SJSA1 (cell line): ENCODE measurements at regions not wholly inside any gene's neighbourhood (a gene's known extent, or its start where the extent isn't known, plus 50 kb on each side); places are given as distances from the start of the nearest gene placed in this dataset.
"Not testable (repeated sequence)": the region's sequence is repeated elsewhere in the genome, so short reads cannot be mapped to it uniquely, and the experiment has no call there.

Source experiments
- DNase-seq, 2 experiments: peaks; one replicate each; pipeline ENCODE4 v3.0.0-alpha.2; 2015 to 2020; ENCODE audit warnings: low spot score in 2 of 2, low read depth in 1 of 2
- H3K27ac ChIP-seq: fragments of 250-450 bp; sonication (Bioruptor Pico); 2 replicates; pipeline ENCODE4 v1.5.1; 2020; ENCODE audit warnings: mild to moderate bottlenecking, moderate library complexity
- H3K27me3 ChIP-seq: fragments of 250-450 bp; sonication (Bioruptor Pico); replicated peaks from 2 replicates; pipeline ENCODE4 v1.5.1; 2020; ENCODE audit warnings: mild to moderate bottlenecking, moderate library complexity
- H3K36me3 ChIP-seq: fragments of 250-450 bp; sonication (Bioruptor Pico); 2 replicates; pipeline ENCODE4 v1.5.1; 2020; ENCODE audit warnings: mild to moderate bottlenecking
- H3K4me1 ChIP-seq: fragments of 250-450 bp; sonication (Bioruptor Pico); replicated peaks from 2 replicates; pipeline ENCODE4 v1.6.1; 2021; ENCODE audit warnings: mild to moderate bottlenecking
- H3K4me3 ChIP-seq: fragments of 250-450 bp; sonication (Bioruptor Pico); 2 replicates; pipeline ENCODE4 v1.5.1; 2020; ENCODE audit warnings: mild to moderate bottlenecking
- H3K9me3 ChIP-seq: fragments of 250-450 bp; sonication (Bioruptor Pico); replicated peaks from 2 replicates; pipeline ENCODE4 v1.5.1; 2020; ENCODE audit warnings: mild to moderate bottlenecking

DNA sequence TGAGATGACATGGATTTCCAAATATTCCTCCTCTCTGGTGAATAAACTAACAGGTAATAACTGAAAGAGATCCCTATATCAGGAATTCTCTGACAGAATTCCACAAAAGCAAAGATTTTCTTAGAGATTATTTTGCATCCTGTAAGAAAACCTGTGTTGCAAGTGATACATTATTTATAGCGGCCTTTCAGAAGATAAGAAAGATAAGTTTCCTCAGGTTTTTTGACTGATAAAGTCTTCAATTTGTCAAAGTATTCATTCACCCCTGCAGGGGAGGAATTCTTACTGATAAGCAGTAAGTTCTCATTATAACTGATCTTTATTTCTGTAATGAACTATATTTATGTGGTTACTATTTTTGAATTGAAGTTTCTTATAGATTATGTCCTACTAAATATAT lies 554.0 kb downstream of the ARL4A start:
- DNase-seq, result no peak
- H3K4me3 ChIP-seq, result no peak overlapping the region

DNA sequence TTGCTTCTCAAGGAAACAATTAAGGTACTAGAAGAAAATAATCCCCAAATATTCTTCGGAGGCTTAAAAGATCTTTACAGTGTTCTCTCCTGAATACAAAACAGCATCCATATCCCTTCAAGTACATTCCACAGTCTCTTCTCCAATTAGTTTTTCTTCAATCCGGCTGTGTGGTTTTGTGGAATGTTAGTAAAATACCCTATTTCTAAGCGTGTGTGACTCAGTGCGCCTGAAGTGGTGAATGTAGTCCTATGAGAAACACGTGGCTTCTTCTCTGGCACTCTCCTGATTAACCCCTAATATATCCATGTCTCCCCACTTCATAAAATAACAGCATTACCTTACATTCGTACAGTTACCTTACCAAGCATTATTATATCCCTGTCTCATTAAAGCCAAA lies 570.2 kb downstream of the ARL4A start:
- H3K4me1 ChIP-seq, result no peaks in the 10 kb centered on the region
- H3K9me3 ChIP-seq, result no peaks in the 10 kb centered on the region
- H3K27ac ChIP-seq, result no peak overlapping the region
- H3K27me3 ChIP-seq, result no peaks in the 10 kb centered on the region
- DNase-seq, result no peak
- H3K4me3 ChIP-seq, result no peak overlapping the region
- no peaks in the 10 kb centered on the region for H3K36me3 ChIP-seq

More for the DNA sequence above, 554.0 kb downstream of the ARL4A start:
- H3K9me3 ChIP-seq, result no peaks in the 10 kb centered on the region
- H3K27me3 ChIP-seq, result no peaks in the 10 kb centered on the region
- no peak overlapping the region for H3K27ac ChIP-seq
- no peaks in the 10 kb centered on the region for H3K36me3 ChIP-seq
- no peaks in the 10 kb centered on the region for H3K4me1 ChIP-seq

DNA sequence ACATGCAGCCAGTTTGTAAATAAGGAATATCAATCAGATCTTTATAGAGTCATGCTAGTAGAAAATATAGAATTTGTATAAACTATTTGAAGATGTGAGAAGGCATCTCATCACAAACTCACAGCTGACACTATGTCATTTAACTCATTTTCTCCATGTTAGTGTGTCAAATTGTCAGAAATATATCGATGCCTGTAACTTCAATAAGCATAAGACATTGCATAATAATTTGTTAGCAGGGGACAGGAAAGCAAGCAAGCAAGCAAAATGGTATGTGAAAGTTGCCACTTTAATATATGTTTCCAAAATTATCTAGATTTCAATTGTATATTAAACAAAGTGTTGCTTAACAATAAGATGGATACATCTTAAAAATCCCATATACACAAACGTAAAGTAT lies 571.0 kb downstream of the ARL4A start:
- DNase-seq, result no peak
- no peaks in the 10 kb centered on the region for H3K36me3 ChIP-seq
- no peaks in the 10 kb centered on the region for H3K9me3 ChIP-seq
- H3K27ac ChIP-seq, result no peak overlapping the region
- H3K4me1 ChIP-seq, result no peaks in the 10 kb centered on the region
- no peaks in the 10 kb centered on the region for H3K27me3 ChIP-seq
- no peak overlapping the region for H3K4me3 ChIP-seq

DNA sequence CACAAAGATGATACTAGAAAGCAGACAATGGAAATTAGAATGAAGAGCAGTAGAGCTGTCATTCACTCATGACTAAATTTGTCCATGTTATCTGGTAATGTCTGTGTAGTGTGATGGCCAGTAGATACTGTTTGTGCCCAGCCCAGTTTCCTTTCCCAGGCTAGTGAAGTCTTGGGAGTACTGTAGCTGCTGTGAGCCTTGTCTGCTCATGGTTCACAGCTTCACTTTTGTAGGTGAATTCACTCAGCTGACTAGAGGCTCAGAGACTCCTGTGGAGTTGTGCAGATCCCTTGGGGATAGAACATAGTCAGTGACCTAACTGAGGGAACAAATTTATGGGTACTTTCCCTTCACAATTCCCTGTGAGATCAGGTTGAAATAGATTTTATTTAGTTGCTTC lies 572.5 kb downstream of the ARL4A start:
- H3K27ac ChIP-seq, result no peak overlapping the region
- H3K36me3 ChIP-seq, result no peaks in the 10 kb centered on the region
- H3K9me3 ChIP-seq, result no peaks in the 10 kb centered on the region
- no peak overlapping the region for H3K4me3 ChIP-seq
- DNase-seq, result no peak
- no peaks in the 10 kb centered on the region for H3K4me1 ChIP-seq
- H3K27me3 ChIP-seq, result no peaks in the 10 kb centered on the region

DNA sequence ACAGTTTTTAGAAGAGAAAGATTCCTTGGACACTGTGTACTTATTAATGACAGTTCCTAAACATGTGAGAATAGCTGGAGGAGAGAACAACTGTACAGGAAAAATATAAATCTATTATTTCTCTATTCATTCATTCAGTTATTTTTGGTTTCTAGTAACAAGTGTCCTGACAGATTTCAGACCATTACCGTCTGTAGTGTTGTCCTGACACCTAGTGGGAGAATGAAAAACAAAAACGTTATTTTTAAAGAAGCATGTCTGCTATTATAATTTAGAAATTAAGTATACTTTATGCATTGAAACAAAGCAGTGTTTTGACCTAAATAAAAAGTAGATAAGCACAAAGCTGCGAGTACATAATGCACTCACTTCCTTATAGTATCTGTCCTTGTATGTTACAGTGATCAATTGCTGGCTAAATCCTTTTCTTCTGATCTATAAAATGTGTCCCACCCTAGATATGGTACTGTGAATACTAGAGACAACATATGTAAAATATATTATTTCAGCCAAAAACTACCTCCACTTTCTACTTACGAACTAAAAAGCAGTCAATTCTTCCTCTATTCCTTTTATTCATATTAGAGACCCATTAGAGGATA lies 575.6 kb downstream of the ARL4A start:
- Histone ChIP-seq H3K4me3 (no peak overlapping the region), H3K4me1 (no peaks in the 10 kb centered on the region), H3K27ac (no peak overlapping the region), H3K9me3 (no peaks in the 10 kb centered on the region), H3K36me3 (no peaks in the 10 kb centered on the region), H3K27me3 (no peaks in the 10 kb centered on the region)
- DNase-seq, result peak in 1 of 2 experiments; percentile 4

DNA sequence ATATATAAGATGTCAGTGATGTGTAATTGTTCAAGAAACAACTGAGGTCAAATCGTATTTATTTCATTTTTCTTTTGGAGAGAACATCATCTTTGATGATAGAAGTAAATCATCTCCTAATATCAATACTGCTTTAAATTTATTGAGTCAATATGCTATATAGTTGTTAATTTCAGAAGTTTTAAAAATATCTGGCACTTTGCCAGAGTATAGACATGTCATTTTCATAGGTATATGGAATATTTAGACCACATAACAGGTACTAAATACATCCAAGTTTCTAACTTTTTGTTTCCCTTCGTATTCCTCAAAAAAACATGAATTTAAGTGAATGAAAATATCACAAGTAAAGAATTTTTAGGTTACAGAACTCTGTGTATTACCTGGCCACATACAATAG lies 577.8 kb downstream of the ARL4A start:
- Histone ChIP-seq H3K36me3 (no peaks in the 10 kb centered on the region), H3K9me3 (no peaks in the 10 kb centered on the region), H3K27me3 (no peaks in the 10 kb centered on the region), H3K4me1 (no peaks in the 10 kb centered on the region), H3K4me3 (no peak overlapping the region), H3K27ac (no peak overlapping the region)
- DNase-seq, result no peak

DNA sequence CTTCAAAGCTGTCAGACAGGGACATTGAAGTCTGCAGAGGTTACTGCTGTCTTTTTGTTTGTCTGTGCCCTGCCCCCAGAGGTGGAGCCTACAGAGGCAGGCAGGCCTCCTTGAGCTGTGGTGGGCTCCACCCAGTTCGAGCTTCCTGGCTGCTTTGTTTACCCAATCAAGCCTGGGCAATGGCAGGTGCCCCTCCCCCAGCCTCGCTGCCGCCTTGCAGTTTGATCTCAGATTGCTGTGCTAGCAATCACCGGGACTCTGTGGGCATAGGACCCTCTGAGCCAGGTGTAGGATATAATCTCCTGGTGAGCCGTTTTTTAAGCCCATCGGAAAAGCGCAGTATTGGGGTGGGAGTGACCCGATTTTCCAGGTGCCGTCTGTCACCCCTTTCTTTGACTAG lies 586.8 kb downstream of the ARL4A start:
- H3K27me3 ChIP-seq, H3K4me1 ChIP-seq, H3K36me3 ChIP-seq, H3K4me3 ChIP-seq, H3K27ac ChIP-seq, H3K9me3 ChIP-seq, DNase-seq: not testable (repeated sequence)

DNA sequence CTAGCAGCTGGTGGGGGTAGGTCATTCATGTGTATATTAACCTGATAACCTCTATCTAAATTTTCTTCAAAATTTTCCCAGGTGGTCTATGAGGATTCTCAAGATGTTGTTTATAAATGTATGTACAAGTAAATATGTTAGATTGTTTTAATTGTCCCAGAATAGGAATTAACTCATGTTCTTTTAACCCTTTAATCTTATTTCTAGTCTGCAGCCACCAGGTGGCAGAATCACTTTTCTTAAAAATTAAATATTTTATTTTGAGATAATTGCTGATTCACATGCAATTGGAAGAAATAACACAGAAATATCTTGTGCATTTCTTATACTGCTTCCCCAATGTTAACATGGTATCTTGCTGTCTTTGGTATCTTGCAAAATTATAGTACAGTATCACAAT lies 589.5 kb downstream of the ARL4A start:
- H3K27ac ChIP-seq, result no peak overlapping the region
- no peak overlapping the region for H3K4me3 ChIP-seq
- H3K36me3 ChIP-seq, result no peaks in the 10 kb centered on the region
- no peaks in the 10 kb centered on the region for H3K9me3 ChIP-seq
- no peaks in the 10 kb centered on the region for H3K4me1 ChIP-seq
- no peaks in the 10 kb centered on the region for H3K27me3 ChIP-seq
- no peak for DNase-seq

DNA sequence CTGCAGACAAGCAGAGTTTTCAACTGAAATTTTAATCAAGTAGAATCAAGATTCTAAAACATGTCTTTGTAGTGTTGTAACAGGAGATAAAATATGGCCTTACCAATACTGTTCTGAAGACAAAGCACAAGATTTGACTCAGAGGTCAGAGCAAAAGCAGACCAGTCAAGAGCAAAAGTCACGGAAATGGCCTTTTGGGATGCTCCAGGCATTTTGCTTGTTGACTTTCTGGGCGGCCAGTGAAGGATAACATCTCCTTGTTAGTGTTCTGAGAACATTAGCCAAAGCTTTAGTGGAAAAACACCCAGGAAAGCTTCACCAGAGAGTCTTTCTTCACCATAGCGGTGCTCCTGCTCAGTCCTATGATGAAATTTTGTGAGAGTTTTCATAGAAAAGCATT lies 590.6 kb downstream of the ARL4A start:
- no peak for DNase-seq
- no peaks in the 10 kb centered on the region for H3K36me3 ChIP-seq
- no peak overlapping the region for H3K27ac ChIP-seq

DNA sequence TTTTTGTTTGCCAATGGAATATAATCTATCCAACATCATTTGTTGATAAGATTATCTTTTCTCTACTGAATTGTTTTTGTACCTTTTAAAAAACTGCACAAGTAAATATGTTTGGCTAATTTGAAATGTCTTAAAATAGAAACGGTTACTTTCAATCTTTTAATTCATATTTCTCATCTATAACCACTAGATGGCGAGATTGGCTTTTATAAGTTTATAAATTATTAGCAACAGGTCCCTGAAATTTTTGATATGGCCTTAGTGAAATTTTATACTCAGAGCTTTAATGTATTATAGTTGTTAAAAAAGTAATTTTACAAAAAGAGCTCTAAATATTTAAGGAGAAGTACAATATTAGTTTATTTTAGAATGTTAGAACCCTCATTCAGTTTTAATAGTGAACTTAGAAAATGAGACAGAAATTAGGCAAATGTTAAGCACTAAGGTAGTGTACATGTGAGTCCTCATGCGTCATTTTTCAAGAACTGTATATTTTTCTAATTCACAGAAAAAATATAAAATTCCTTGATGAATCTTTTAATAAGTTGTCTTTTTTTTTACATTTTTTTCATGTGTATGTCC lies 592.5 kb downstream of the ARL4A start:
- Histone ChIP-seq H3K27ac (no peak overlapping the region), H3K36me3 (no peaks in the 10 kb centered on the region), H3K4me1 (no peaks in the 10 kb centered on the region), H3K4me3 (no peak overlapping the region), H3K9me3 (no peaks in the 10 kb centered on the region), H3K27me3 (no peaks in the 10 kb centered on the region)
- DNase-seq, result no peak

More for the DNA sequence above, 590.6 kb downstream of the ARL4A start:
- Histone ChIP-seq H3K4me3 (no peak overlapping the region), H3K4me1 (no peaks in the 10 kb centered on the region), H3K9me3 (no peaks in the 10 kb centered on the region), H3K27me3 (no peaks in the 10 kb centered on the region)

DNA sequence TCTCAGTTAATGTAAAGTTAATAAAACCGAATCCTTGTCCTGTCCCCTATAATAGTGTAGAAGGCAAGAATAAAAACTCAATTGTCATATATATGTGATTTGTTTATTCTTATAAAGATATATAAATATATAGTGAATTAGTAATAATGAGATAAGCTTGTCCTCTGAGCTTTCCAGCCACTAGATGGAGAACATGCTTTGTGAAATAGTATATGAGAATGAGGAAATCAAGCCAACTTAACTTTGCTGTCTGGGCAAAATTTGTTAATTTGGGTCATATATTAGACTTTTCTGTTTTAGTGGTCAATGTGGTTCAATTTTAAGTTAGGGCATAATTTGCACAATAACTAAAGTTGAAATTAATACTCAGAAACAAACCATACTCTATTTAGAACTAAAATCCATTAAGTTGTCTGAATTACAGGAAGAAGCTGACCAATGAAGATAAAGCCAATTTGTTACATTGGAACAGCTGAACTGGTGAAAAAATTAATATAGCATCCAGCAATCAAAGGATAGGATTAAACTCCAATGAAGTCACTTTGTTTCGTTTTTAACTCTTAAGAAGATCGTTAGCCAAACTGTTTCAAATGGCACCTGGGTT lies 595.0 kb downstream of the ARL4A start:
- Histone ChIP-seq H3K27ac (no peak overlapping the region), H3K4me3 (no peak overlapping the region), H3K36me3 (no peaks in the 10 kb centered on the region), H3K4me1 (no peaks in the 10 kb centered on the region), H3K27me3 (no peaks in the 10 kb centered on the region), H3K9me3 (no peaks in the 10 kb centered on the region)
- DNase-seq, result no peak

DNA sequence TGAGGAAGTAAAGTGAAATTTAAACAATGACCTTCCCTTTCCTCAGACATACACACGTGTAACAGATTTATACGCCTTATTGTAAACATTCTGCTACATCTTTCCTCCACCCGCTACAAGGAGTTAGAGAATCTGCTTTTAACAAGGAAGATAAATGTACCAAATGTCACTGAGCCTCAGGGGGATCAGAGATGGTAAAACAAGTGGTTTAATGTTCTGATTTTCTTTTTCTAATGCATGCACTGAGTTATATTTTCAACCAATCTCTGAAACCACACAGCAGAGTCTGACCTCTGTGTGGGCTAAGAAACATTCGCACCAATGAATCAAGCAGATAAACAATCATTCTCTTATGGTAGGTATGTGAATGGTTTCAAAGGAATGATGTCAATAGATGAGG lies 599.5 kb downstream of the ARL4A start:
- no peaks in the 10 kb centered on the region for H3K4me1 ChIP-seq
- H3K9me3 ChIP-seq, result no peaks in the 10 kb centered on the region
- no peak for DNase-seq
- H3K27me3 ChIP-seq, result no peaks in the 10 kb centered on the region
- no peak overlapping the region for H3K27ac ChIP-seq
- H3K4me3 ChIP-seq, result no peak overlapping the region
- no peaks in the 10 kb centered on the region for H3K36me3 ChIP-seq

DNA sequence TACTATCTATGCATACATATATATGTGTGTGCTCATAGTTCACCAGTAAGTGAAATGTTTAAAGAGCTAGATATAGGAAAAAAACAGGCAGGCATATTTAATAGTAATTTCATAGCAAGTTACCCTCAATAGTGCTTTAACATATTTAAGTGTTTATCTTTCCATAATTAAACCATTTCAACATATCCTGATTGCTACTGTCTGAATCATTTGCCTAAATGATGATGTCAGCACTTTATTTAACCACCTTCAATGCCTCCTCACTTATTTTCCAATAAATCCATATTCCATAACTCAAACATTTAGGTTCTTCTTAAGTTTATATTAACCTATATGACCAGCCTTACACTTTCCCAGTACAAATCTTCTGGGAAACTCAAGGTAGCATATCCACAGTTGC lies 601.1 kb downstream of the ARL4A start:
- no peak overlapping the region for H3K27ac ChIP-seq
- no peak for DNase-seq
- H3K4me3 ChIP-seq, result no peak overlapping the region
- no peaks in the 10 kb centered on the region for H3K4me1 ChIP-seq
- no peaks in the 10 kb centered on the region for H3K27me3 ChIP-seq
- H3K36me3 ChIP-seq, result no peaks in the 10 kb centered on the region
- no peaks in the 10 kb centered on the region for H3K9me3 ChIP-seq

DNA sequence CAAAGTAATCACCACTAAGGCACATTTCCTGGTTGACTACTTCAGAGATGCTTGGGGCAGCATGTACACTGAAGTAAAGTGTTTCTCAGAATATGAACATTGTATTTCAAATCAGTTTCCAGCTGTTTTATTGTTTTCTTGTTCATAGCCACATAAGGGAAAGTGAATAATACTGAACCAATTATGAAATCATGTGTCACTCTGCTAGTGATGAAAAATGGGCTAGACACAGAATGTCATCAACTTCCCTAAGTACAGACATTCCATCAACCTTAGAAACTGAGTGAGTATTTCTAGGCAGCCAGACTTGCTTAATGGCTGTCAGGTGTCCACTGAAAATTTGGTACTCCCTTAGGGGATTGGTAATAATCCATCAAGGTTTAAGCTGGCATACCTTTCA lies 603.5 kb downstream of the ARL4A start:
- no peak for DNase-seq
- Histone ChIP-seq H3K27ac (no peak overlapping the region), H3K27me3 (no peaks in the 10 kb centered on the region), H3K36me3 (no peaks in the 10 kb centered on the region), H3K4me1 (no peaks in the 10 kb centered on the region), H3K4me3 (no peak overlapping the region), H3K9me3 (no peaks in the 10 kb centered on the region)
